Fibroblast of peridontal ligament (primary cell): ENCODE measurements at regions not wholly inside any gene's neighbourhood (a gene's known extent, or its start where the extent isn't known, plus 50 kb on each side); places are given as distances from the start of the nearest gene placed in this dataset.

Experiments
- DNase-seq: peaks from one replicate; pipeline ENCODE4 v3.0.0-alpha.2; 2010; ENCODE audit errors: extremely low read depth

DNA sequence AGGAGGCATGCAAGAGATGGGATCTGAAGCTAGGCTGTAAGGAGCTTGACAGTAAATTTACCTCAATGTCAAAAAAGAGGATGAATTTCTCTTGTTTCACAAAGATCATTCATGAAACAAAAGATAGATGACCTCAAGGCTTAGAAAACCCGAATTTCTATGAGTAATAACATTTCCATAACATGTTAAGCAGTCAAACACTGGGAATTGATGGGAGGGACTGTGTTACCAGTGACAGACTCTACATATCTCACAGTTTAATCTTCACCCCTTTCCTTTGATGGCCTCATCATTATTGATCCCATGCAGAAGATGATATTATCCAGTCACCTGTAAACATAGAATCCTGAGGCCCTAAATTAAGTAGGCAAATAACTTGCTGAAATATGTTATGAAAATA, 53.5 kb upstream of the VGLL3 start:
- DNase-seq, result no peak

- no peak for DNase-seq
Observed at GRCh38 chr3:87041191-87041590, 50.2 kb upstream of the VGLL3 start.
